NCI-H2196 treated with DMSO at 0.1 percent for 48 hours (cell line): ENCODE measurements at regions not wholly inside any gene's neighbourhood (a gene's known extent, or its start where the extent isn't known, plus 50 kb on each side); places are given as distances from the start of the nearest gene placed in this dataset.
"Not testable (repeated sequence)": the region's sequence is repeated elsewhere in the genome, so short reads cannot be mapped to it uniquely, and the experiment has no call there.

Source experiments
- DNase-seq: peaks from one replicate; lab custom pipeline; 2025; ENCODE audit not compliant: unreplicated experiment; lab: John Stamatoyannopoulos, UW

- DNase-seq, result no peak
Measured at GRCh38 chr4:97140545-97140944, 1002.7 kb downstream of the STPG2 start.

DNA sequence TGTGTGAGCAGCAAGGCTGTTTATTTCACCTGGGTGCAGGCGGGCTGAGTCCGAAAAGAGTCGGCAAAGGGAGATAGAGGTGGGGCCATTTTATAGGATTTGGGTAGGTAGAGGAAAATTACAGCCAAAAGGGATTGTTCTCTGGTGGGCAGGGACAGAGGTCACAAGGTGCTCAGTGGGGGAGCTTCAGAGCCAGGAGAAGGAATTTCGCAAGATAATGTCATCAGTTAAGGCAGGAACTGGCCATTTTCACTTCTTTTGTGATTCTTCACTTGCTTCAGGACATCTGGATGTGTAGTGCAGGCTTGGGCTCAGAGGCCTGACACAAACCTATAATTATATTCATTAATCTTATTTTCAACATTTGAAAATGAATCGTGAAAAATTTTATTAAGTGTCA lies 1001.9 kb downstream of the STPG2 start:
- DNase-seq, result not testable (repeated sequence)

GRCh38 chr4:97142410-97142809 lies 1000.9 kb downstream of the STPG2 start:
- no peak for DNase-seq

DNA sequence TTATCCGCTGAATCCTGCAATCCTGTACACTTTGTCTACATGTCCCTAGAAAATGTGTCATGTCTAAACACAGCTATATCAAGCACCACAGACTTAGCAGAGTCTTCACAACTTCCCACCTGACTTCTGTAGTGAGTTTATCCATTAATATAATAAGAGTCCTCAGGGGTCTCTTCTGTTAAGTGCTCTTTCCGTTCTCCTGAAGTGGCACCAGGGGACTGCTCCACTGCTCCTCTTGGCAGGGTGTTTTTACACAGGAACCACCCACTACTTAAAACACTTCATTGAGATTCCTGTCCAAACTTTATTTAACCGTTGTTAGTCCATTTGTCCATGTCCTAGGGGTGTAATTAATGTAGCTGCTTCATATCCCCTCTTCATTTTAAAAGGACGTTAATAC lies 1000.4 kb downstream of the STPG2 start:
- no peak for DNase-seq

DNA sequence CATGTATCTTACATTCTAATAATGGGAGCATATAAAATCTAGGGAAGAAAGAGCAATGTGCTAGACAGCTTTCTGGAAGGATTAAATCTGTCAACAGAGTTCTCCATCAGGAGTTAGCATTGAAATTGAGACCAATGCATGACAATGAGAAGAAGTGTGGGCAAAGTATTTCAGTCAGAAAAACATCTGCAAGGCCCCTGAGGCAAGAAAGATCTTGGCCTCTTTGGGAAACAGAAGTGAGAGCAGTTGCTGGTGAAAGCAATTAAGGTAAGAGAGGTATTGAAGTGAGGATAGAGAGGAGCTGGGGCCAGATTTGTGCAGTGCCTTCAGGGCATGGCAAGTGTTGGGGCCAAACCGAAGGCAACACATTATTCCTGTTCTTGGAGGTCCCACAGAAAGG lies 999.1 kb downstream of the STPG2 start:
- no peak for DNase-seq

- no peak for DNase-seq
Measured at GRCh38 chr4:97150966-97151365, 992.3 kb downstream of the STPG2 start.

- DNase-seq, result no peak
Measured at GRCh38 chr4:97152149-97152548, 991.1 kb downstream of the STPG2 start.

DNA sequence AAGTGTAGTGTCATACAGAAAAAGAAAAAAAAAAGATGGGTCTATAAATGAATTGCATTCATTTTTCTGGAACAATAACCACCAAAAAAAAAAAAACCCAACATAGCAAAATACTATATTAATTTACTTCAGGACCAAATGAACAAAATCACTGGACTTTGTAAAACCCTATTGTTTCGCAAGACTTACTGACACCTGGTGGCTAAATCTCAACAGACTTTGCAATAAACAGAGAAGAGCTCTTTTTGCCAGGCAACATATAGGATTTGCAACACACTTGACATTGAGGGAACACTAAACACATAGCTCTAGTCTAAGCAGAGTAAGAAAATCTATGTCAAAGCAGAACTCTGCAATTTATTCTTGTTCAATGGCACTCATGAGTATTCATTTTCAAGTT lies 990.2 kb downstream of the STPG2 start:
- no peak for DNase-seq

DNA sequence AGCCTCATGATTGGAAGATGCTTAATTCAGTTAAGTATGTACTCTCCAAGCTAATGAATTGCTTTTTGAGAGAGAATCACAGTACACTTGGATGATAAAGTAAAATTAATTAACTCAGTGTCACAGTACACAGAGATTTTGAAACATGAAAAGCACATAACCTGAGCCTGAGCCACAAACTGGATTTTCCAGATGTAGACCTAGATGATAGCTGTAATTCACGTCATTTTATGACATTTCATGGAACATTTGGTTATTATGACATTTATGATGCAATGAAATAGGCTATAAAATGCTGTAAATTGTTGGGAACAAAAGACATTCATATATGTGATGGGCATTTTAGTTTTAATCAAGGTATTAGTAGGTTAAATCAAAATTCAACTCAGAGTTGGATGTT lies 983.7 kb downstream of the STPG2 start:
- no peak for DNase-seq

- no peak for DNase-seq
Measured at GRCh38 chr4:97185233-97185632, 958.0 kb downstream of the STPG2 start.

- no peak for DNase-seq
Measured at GRCh38 chr4:97197106-97197505, 946.2 kb downstream of the STPG2 start.

DNA sequence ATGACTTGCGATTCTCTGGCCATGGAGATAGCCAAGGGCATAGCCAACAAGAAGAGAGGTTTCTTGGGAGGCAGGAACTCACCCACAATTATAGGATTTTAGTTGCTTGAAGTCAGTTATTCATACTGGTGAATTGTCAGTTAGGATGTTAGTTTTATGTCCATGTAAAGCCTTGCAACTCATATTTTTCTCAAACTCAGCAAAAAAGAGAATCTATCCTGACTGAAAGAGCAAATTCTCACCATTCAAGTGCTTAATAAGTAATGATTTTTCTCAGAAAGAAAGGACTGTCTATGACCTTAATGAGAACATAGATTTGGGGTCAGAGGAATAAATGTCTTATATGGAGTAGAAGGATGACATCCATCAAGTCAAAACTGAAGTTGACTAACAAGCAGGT lies 934.5 kb downstream of the STPG2 start:
- DNase-seq, result no peak

DNA sequence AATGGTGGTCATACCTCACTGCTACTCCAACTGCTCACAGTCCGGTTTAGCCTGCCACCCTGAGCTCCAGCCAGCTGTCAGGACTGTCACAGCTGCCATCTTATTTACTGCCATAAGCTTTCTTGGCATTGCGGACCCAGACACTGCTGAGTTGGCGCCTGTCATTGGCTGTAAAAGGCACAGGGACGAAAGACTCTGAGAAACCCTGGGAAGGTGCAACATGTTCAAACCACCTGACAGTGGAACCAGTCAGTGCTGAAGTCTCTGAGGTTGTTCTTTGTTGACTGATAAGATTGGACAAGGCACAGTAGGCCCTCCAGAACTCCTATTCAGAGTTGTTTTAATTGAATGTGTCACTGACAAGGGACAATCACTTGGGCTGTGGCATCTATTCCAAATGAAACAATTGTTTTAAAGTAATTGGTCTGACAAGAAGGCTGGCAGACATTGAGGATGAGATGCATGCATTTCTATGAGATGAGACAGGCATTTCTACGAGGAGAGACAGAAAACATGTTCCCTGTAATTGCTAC lies 927.8 kb downstream of the STPG2 start:
- DNase-seq, result no peak

GRCh38 chr4:97216046-97216445 lies 927.2 kb downstream of the STPG2 start:
- DNase-seq, result no peak

- no peak for DNase-seq
Measured at GRCh38 chr4:97235521-97235920, 907.8 kb downstream of the STPG2 start.

DNA sequence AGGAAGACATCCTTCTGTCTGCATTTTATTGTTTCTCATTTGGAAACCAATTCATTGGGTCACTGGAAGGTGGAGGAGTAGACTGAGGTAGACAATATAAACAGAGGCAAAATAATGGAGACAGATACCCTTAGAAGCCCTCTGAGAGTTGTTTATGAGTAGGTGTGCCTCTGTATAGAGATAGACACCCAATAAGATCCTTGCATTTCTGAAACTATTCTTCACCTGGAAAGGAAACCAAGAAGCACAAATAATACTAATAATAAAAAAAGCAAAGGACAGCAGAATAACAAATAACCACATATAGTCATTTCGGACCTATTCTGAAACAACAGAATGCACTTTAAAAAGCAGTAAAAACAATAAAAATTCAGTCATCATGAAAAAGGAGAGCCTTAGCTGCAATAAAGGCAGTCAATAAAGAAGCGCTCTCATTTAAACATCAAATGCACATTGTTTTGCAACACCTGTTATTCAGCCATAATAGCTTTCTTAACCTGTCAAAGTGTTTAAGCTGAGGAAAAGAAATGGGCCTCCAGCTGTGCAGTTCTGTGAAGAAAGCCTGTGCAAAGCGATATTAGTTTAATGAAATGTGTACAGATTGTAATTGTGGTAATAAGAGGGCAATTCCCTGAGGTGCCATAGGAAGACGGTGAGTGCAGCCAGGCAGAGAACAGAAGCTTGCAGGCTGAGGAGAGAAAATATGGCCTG lies 904.2 kb downstream of the STPG2 start:
- DNase-seq, result no peak

GRCh38 chr4:97239667-97239997 lies 903.6 kb downstream of the STPG2 start:
- no peak for DNase-seq

DNA sequence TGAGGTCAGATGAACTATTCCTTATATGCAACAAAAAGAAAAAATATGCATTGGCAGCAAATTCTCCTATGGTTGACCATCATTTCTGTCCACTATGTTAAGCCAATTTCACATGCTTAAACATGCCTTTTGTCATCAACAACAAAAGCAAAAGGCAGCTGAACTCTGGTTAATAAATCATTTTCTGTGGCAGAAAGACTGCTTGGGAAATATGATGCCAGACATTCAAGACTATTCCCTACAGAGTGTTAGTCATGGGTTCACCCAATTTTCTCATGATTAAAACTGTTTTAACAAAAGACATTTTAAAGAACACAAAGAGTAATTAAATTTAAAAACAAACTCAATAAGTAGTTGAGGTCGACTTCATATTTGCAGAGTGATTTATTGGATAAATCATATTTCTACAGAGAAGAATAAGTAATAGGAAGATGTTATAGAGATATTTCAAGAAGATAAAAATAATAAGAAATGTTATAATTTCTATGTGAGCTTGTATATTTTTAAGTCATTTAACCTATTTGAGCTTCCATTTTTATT lies 890.6 kb downstream of the STPG2 start:
- DNase-seq, result no peak

GRCh38 chr4:97262769-97263168 lies 880.5 kb downstream of the STPG2 start:
- no peak for DNase-seq

DNA sequence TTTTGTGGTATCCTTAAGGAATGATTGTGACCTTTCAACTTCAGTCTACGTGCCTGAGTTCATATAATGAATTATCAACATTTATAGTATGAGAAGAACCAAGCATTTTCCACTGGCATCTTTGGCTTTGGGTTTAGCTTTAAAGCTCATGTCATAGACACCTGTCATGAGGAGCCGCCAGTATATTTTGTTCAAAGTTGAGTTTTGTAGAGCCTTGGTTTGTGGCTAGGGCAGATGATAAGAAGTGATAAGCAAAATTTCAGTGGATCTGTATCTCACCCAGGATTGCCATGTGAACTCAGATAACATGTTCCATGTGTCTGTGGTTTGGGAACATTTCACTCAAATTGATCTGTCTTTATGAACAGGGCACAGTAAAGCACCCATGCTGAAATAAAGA lies 873.2 kb downstream of the STPG2 start:
- no peak for DNase-seq

- DNase-seq, result no peak
Measured at GRCh38 chr4:97279391-97279790, 863.9 kb downstream of the STPG2 start.

DNA sequence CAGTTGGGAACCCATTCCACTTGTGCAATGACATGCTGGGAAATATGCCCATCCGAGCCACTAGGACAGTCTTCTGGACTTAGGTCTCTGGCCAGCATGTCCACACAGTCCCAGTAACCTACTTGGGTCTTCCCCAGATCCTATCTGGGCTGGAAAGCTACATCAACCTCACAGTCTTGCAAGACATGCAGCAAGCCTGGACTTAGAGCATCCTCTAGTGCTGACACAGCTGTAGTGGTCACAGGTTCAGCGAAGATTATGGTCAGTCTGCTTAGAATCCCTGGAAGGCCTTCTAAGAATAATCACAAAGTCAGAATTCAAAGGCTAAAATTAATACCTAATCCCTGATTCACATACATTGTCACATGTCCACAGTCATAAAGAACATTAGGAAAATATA lies 842.7 kb downstream of the STPG2 start:
- DNase-seq, result no peak

DNA sequence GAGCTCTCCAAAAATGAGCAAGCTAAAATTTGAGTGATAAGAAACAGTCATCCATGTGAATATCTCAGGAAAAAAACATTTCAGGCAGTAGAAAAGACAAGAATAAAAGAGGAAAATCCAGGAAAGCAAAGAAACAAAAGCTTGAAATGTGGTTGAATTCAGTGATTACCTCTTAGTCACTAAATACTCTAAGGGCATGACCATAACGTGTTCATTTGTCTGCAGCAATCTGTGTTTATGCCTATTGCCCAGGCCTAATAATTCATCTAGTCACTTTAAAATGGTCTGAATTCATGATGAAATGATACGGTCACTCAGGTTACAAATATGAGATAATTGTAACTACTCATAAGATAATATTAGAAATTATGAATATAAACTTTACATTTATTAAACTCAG lies 837.9 kb downstream of the STPG2 start:
- DNase-seq, result no peak
